OCI-LY3 (cell line): ENCODE measurements at regions not wholly inside any gene's neighbourhood (a gene's known extent, or its start where the extent isn't known, plus 50 kb on each side); places are given as distances from the start of the nearest gene placed in this dataset.

Source experiments
- H2AFZ ChIP-seq: fragments of 200-600, 300-600 bp; shearing (Covaris generic); 2 replicates; pipeline ENCODE4 v1.6.0; 2014; ENCODE audit warnings: antibody characterized with exemption, low read depth, low read length
- H3K27ac ChIP-seq: fragments of 200-600, 300-600 bp; sonication (generic); 2 replicates; pipeline ENCODE4 v1.5.1; 2014; ENCODE audit warnings: mild to moderate bottlenecking, low read length, moderate library complexity, mixed read lengths
- H3K27me3 ChIP-seq: fragments of 200-600, 300-600 bp; sonication (generic); 2 replicates; pipeline ENCODE4 v1.6.1; 2014; ENCODE audit warnings: low read depth, low read length, mixed read lengths
- H3K36me3 ChIP-seq: fragments of 200-600, 300-600 bp; sonication (generic); replicated peaks from 2 replicates; pipeline ENCODE3; 2014; ENCODE audit warnings: low read depth, low read length, mixed read lengths
- H3K4me1 ChIP-seq: fragments of 300-600, 200-600 bp; sonication (generic); 2 replicates; pipeline ENCODE4 v1.6.1; 2014; ENCODE audit warnings: low read length, mixed read lengths
- H3K4me2 ChIP-seq: fragments of 200-600, 300-600 bp; sonication (generic); 2 replicates; pipeline ENCODE4 v1.6.1; 2014; ENCODE audit warnings: low read length, mixed read lengths
- H3K4me3 ChIP-seq: fragments of 300-600, 200-600 bp; sonication (generic); 2 replicates; pipeline ENCODE4 v1.5.1; 2014; ENCODE audit warnings: antibody characterized with exemption, mild to moderate bottlenecking, low read length, moderate library complexity
- H3K79me2 ChIP-seq: fragments of 300-600, 200-600 bp; shearing (Covaris generic); 2 replicates; pipeline ENCODE4 v1.6.1; 2014; ENCODE audit warnings: mild to moderate bottlenecking, low read length, mixed read lengths
- H3K9ac ChIP-seq: fragments of 300-600, 200-600 bp; shearing (Covaris generic); 2 replicates; pipeline ENCODE4 v1.6.0; 2014; ENCODE audit warnings: mild to moderate bottlenecking, low read length, moderate library complexity
- H3K9me3 ChIP-seq: fragments of 200-600, 300-600 bp; shearing (Covaris generic); 2 replicates; pipeline ENCODE4 v1.6.1; 2014; ENCODE audit warnings: low read length, mixed read lengths; ENCODE audit not compliant: insufficient read depth
- H4K20me1 ChIP-seq: fragments of 200-600, 300-600 bp; sonication (generic); 2 replicates; pipeline ENCODE4 v1.6.1; 2016; ENCODE audit warnings: low read length, mixed read lengths; ENCODE audit not compliant: insufficient read depth
- CTCF ChIP-seq: fragments of 200-600, 300-600 bp; sonication (generic); IDR thresholded peaks from 2 replicates; pipeline ENCODE4 v1.5.1; 2014; ENCODE audit warnings: antibody characterized with exemption, low read length, low read depth
- EZH2phosphoT487 ChIP-seq: fragments of 200-600 bp; shearing (Covaris generic); IDR thresholded peaks from 2 replicates; pipeline ENCODE4 v1.6.1; 2018; ENCODE audit warnings: antibody characterized with exemption, mixed run types, low read depth

DNA sequence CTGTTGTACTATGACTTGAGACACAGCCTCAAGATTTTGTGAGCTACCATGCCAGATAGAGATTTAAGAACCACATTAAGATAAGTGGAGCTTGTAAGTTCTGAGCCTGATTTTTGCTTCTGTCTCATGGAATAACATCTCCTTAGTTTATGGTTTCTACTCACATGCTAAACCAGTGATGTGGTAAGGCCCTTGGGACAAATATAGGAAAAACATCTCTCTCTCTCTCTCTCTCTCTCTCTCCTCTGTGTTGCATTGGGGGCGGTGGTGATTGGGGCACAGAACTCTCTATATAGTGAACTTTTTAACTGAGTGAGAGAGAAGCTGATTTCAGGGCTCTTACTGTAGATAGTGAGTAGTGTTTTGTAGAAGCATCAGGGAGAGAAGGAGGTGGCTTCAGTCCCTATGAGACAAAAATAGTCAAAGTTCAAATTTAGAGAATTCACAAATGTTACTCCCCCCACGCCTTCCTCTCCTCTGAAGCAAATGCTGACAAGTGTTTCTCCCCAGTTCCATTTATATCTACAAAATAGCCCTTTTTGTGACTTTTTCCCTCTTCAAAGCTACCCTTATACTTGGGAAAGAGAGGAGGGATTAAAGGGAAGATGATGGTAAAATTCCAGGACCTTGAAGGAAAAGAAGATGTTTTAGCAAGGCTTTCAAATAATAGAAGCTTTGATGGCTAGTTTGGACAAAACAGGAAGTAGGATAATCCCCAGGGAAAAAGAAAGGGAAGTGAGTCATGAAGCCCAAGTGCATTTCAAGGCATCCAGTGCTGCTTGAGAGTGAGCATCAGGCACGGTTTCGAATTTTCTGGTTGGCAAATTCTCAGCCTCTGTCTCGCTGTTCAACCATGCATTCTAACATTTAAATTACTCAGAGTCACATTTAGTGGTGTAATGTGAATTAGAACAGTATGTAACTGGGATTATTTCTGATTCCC is 134.3 kb upstream of the AP1S2 start:
- Histone ChIP-seq H3K4me1 (peaks cover 14% of the 10 kb centered on the region), H3K27ac (no peak overlapping the region), H3K4me3 (peak overlapping the region; percentile 2; the same call in 1 of the 2 replicates), H4K20me1 (no peaks in the 10 kb centered on the region), H3K9me3 (no peaks in the 10 kb centered on the region), H3K27me3 (no peaks in the 10 kb centered on the region), H2AFZ (no peak overlapping the region), H3K36me3 (no peaks in the 10 kb centered on the region), H3K79me2 (no peaks in the 10 kb centered on the region), H3K9ac (no peak overlapping the region), H3K4me2 (peak overlapping the region; percentile 32)
- TF ChIP-seq CTCF (no peak), EZH2phosphoT487 (no peak)

DNA sequence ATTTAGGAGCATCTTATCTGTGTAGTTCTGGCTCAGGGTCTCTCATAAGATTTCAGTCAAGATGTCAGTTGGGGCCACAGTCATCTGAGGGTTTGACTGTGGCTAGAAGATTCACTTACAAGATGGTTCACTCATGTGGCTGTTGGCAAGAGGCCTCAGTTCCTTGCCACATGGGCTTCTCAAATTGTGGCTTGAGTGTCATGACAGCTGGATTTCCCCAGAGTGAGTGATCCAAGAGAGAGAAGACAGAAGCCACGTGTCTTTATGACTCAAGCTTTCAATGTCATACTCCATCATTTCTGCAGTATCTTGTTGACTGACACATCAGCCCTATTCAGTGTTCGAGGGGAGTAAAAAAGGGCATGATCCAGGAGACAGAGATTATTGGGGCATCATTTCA is 131.3 kb upstream of the AP1S2 start:
- Histone ChIP-seq H3K4me2 (no peak overlapping the region), H3K79me2 (no peaks in the 10 kb centered on the region), H3K4me1 (peaks cover 14% of the 10 kb centered on the region), H3K9ac (no peak overlapping the region), H3K4me3 (no peak overlapping the region), H2AFZ (no peak overlapping the region), H3K36me3 (no peaks in the 10 kb centered on the region), H4K20me1 (no peaks in the 10 kb centered on the region), H3K27ac (no peak overlapping the region), H3K9me3 (no peaks in the 10 kb centered on the region), H3K27me3 (no peaks in the 10 kb centered on the region)
- no peak for TF ChIP-seq EZH2phosphoT487
- no peak for TF ChIP-seq CTCF

- Histone ChIP-seq H3K9me3 (no peaks in the 10 kb centered on the region), H3K79me2 (no peaks in the 10 kb centered on the region), H3K36me3 (no peaks in the 10 kb centered on the region), H3K4me2 (no peak overlapping the region), H2AFZ (no peak overlapping the region), H3K9ac (no peak overlapping the region), H3K4me1 (no peaks in the 10 kb centered on the region), H4K20me1 (no peaks in the 10 kb centered on the region), H3K27me3 (no peaks in the 10 kb centered on the region), H3K4me3 (no peak overlapping the region), H3K27ac (no peak overlapping the region)
- TF ChIP-seq EZH2phosphoT487 = no peak
- TF ChIP-seq CTCF = no peak
These were observed 128.4 kb upstream of the AP1S2 start for GRCh38 chrX:15983034-15983433.

GRCh38 chrX:15977644-15978043 is 123.0 kb upstream of the AP1S2 start:
- Histone ChIP-seq H4K20me1 (no peaks in the 10 kb centered on the region), H3K4me3 (no peak overlapping the region), H3K4me2 (no peak overlapping the region), H3K9ac (no peak overlapping the region), H3K9me3 (no peaks in the 10 kb centered on the region), H3K27ac (no peak overlapping the region), H3K36me3 (no peaks in the 10 kb centered on the region), H3K4me1 (no peaks in the 10 kb centered on the region; the same call in 1 of the 2 replicates), H3K27me3 (no peaks in the 10 kb centered on the region), H2AFZ (no peak overlapping the region), H3K79me2 (no peaks in the 10 kb centered on the region)
- TF ChIP-seq EZH2phosphoT487 (no peak), CTCF (no peak)
